Mesenchymal stem cell (in vitro differentiated cells and primary cell): ENCODE measurements at regions not wholly inside any gene's neighbourhood (a gene's known extent, or its start where the extent isn't known, plus 50 kb on each side); places are given as distances from the start of the nearest gene placed in this dataset.

Source experiments
- DNase-seq: peaks from one replicate; pipeline ENCODE4 v3.0.0-alpha.2; 2013
- H2AFZ ChIP-seq: one replicate; pipeline ENCODE4 v1.6.1; 2013; ENCODE audit warnings: low read depth, mild to moderate bottlenecking, control low read depth, inconsistent platforms, low read length, moderate library complexity
- H2AK5ac ChIP-seq: 2 replicates; pipeline ENCODE4 v1.6.1; 2013; ENCODE audit warnings: low read length, moderate library complexity, mild to moderate bottlenecking, inconsistent platforms; ENCODE audit not compliant: severe bottlenecking
- H2BK120ac ChIP-seq: one replicate; pipeline ENCODE4 v1.6.1; 2013; ENCODE audit warnings: low read depth, mild to moderate bottlenecking, inconsistent platforms, low read length, moderate library complexity
- H2BK12ac ChIP-seq, 2 experiments: one replicate each; pipeline ENCODE4 v1.6.1; 2013; ENCODE audit warnings: inconsistent platforms in 2 of 2, low read length in 2 of 2, mild to moderate bottlenecking in 2 of 2, moderate library complexity in 2 of 2, control low read depth in 1 of 2
- H2BK15ac ChIP-seq: one replicate; pipeline ENCODE4 v1.6.1; 2013; ENCODE audit warnings: mild to moderate bottlenecking, low read depth, inconsistent platforms; ENCODE audit not compliant: poor library complexity, severe bottlenecking
- H2BK5ac ChIP-seq: 2 replicates; pipeline ENCODE4 v1.6.1; 2013; ENCODE audit warnings: low read depth, mild to moderate bottlenecking, low read length, control low read depth, inconsistent platforms; ENCODE audit not compliant: poor library complexity, severe bottlenecking
- H3K14ac ChIP-seq, 2 experiments: one replicate each; pipeline ENCODE4 v1.6.1; 2013; ENCODE audit warnings: inconsistent platforms in 2 of 2, low read length in 2 of 2, control low read depth in 1 of 2, mild to moderate bottlenecking in 1 of 2, moderate library complexity in 1 of 2
- H3K18ac ChIP-seq, 2 experiments: one replicate each; pipeline ENCODE4 v1.6.1; 2013; ENCODE audit warnings: inconsistent platforms in 2 of 2, low read length in 2 of 2, control low read depth in 1 of 2, low read depth in 1 of 2, mild to moderate bottlenecking in 1 of 2
- H3K23ac ChIP-seq, 2 experiments: one replicate each; pipeline ENCODE4 v1.6.1; 2013; ENCODE audit warnings: inconsistent platforms in 2 of 2, low read length in 2 of 2, mild to moderate bottlenecking in 2 of 2, moderate library complexity in 2 of 2, control low read depth in 1 of 2
- H3K27ac ChIP-seq: 2 replicates; pipeline ENCODE4 v1.5.1; 2013; ENCODE audit warnings: mild to moderate bottlenecking, moderate library complexity, low read length, control low read depth, inconsistent platforms; ENCODE audit not compliant: poor library complexity, severe bottlenecking
- H3K27me3 ChIP-seq, 2 experiments: 2 replicates each; pipeline versions ENCODE4 v1.6.1 to v1.7.0; 2013; ENCODE audit warnings: low read length in 2 of 2, mild to moderate bottlenecking in 2 of 2, moderate library complexity in 2 of 2, control low read depth in 1 of 2, inconsistent platforms in 1 of 2; ENCODE audit not compliant: control insufficient read depth in 1 of 2, insufficient read depth in 1 of 2
- H3K36me3 ChIP-seq, 2 experiments: 2 replicates each; pipeline versions ENCODE4 v1.6.1 to v1.7.0; 2013; ENCODE audit warnings: low read length in 2 of 2, control low read depth in 1 of 2, inconsistent platforms in 1 of 2, low read depth in 1 of 2, mild to moderate bottlenecking in 1 of 2; ENCODE audit not compliant: insufficient read depth in 2 of 2, control insufficient read depth in 1 of 2
- H3K4ac ChIP-seq, 2 experiments: one replicate each; pipeline ENCODE4 v1.6.1; 2013; ENCODE audit warnings: inconsistent platforms in 2 of 2, low read length in 2 of 2, mild to moderate bottlenecking in 2 of 2, moderate library complexity in 2 of 2, control low read depth in 1 of 2, low read depth in 1 of 2
- H3K4me1 ChIP-seq: 2 replicates; pipeline ENCODE4 v1.6.1; 2013; ENCODE audit warnings: low read depth, low read length, control low read depth; ENCODE audit not compliant: control insufficient read depth, insufficient read depth
- H3K4me2 ChIP-seq: 2 replicates; pipeline ENCODE4 v1.6.1; 2013; ENCODE audit warnings: low read length, mild to moderate bottlenecking, inconsistent platforms; ENCODE audit not compliant: poor library complexity, severe bottlenecking
- H3K4me3 ChIP-seq, 2 experiments: 2 replicates each; pipeline versions ENCODE4 v1.5.1 to v1.7.0; 2013; ENCODE audit warnings: low read length in 2 of 2, mild to moderate bottlenecking in 2 of 2, control low read depth in 1 of 2, low read depth in 1 of 2; ENCODE audit not compliant: insufficient read depth in 1 of 2
- H3K79me1 ChIP-seq: replicated peaks from 2 replicates; pipeline ENCODE4 v1.6.1; 2013; ENCODE audit warnings: mild to moderate bottlenecking, control low read depth, low read length, inconsistent platforms; ENCODE audit not compliant: poor library complexity, severe bottlenecking
- H3K9ac ChIP-seq: 2 replicates; pipeline ENCODE4 v1.7.0; 2013; ENCODE audit warnings: mild to moderate bottlenecking, low read length, moderate library complexity
- H3K9me3 ChIP-seq: 2 replicates; pipeline ENCODE4 v1.7.0; 2013; ENCODE audit warnings: mild to moderate bottlenecking, low read length; ENCODE audit not compliant: control insufficient read depth
- H4K8ac ChIP-seq: one replicate; pipeline ENCODE4 v1.6.1; 2013; ENCODE audit warnings: inconsistent platforms, mild to moderate bottlenecking, low read length, moderate library complexity
- H4K91ac ChIP-seq: one replicate; pipeline ENCODE4 v1.6.1; 2013; ENCODE audit warnings: mild to moderate bottlenecking, low read length, inconsistent platforms
- WGBS: methylation state at CpG from one replicate; pipeline ENCODE4 v1.1.7; 2013; ENCODE audit warnings: mixed read lengths; 5-methylcytosine and 5-hydroxymethylcytosine counted together

- H3K4ac ChIP-seq = no peak overlapping the region
- WGBS = 89% methylated on average over 7 of the region's 7 CpGs
- H3K4me2 ChIP-seq = no peak overlapping the region
- H3K9ac ChIP-seq = no peak overlapping the region
- no peak overlapping the region for H3K4me3 ChIP-seq
- H4K91ac ChIP-seq = no peak overlapping the region
- H3K36me3 ChIP-seq = no peaks in the 10 kb centered on the region
- H2AK5ac ChIP-seq = no peak overlapping the region
- no peak overlapping the region for H2BK12ac ChIP-seq
- no peak overlapping the region for H3K18ac ChIP-seq
- no peaks in the 10 kb centered on the region for H3K79me1 ChIP-seq
- H3K27me3 ChIP-seq = peaks cover 0 to 17% of the 10 kb centered on the region in 2 experiments
- no peak overlapping the region for H2AFZ ChIP-seq
- no peak overlapping the region for H4K8ac ChIP-seq
- H2BK120ac ChIP-seq = no peak overlapping the region
- H3K9me3 ChIP-seq = no peaks in the 10 kb centered on the region
- H3K14ac ChIP-seq = no peak overlapping the region
- peaks cover 7% of the 10 kb centered on the region for H3K4me1 ChIP-seq
- H3K23ac ChIP-seq = no peak overlapping the region
- no peak for DNase-seq
- no peak overlapping the region for H2BK5ac ChIP-seq
- no peak overlapping the region for H2BK15ac ChIP-seq
- no peak overlapping the region for H3K27ac ChIP-seq
Measured at GRCh38 chr10:113219446-113219845, 269.4 kb downstream of the TCF7L2 start.

GRCh38 chr10:113221756-113222168, 271.7 kb downstream of the TCF7L2 start:
- H3K4ac ChIP-seq = no peak overlapping the region
- H3K27me3 ChIP-seq = peaks cover 0 to 21% of the 10 kb centered on the region in 2 experiments
- no peak overlapping the region for H2BK120ac ChIP-seq
- H3K14ac ChIP-seq = no peak overlapping the region
- peak; percentile 48 for DNase-seq
- no peak overlapping the region for H3K18ac ChIP-seq
- H2BK15ac ChIP-seq = no peak overlapping the region
- H3K79me1 ChIP-seq = no peaks in the 10 kb centered on the region
- H3K4me1 ChIP-seq = peaks cover 7% of the 10 kb centered on the region
- H3K23ac ChIP-seq = no peak overlapping the region
- H3K4me3 ChIP-seq = no peak overlapping the region
- H2BK5ac ChIP-seq = no peak overlapping the region
- no peak overlapping the region for H2AFZ ChIP-seq
- H3K27ac ChIP-seq = no peak overlapping the region
- H3K36me3 ChIP-seq = no peaks in the 10 kb centered on the region
- H4K91ac ChIP-seq = no peak overlapping the region
- no peak overlapping the region for H3K4me2 ChIP-seq
- WGBS = 42% methylated on average over 6 of the region's 6 CpGs
- no peaks in the 10 kb centered on the region for H3K9me3 ChIP-seq
- no peak overlapping the region for H3K9ac ChIP-seq
- H4K8ac ChIP-seq = no peak overlapping the region
- H2AK5ac ChIP-seq = no peak overlapping the region
- H2BK12ac ChIP-seq = no peak overlapping the region

DNA sequence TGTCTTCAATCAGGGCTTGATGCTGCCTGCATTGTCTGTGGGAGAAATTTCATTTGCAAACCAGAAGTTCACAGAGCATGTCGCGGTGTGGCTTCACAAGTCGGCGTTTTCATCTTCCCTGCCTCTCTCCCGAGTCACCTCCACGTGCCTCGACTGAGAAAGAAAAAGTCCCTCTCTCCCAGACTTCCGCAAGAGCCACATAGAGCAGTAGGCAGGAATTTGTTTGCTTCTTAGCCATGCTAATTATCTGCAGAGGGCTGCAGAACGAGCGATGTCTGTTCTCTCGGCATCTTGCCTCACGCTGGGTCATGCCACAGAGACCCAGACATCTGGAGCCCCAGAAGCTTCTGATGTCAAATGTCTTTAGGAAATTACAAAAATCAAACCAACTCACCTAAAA, 272.2 kb downstream of the TCF7L2 start:
- Histone ChIP-seq H3K27ac (no peak overlapping the region), H2AFZ (no peak overlapping the region), H3K4me1 (peaks cover 7% of the 10 kb centered on the region), H2BK12ac (no peak overlapping the region), H3K4me2 (no peak overlapping the region), H3K27me3 (peaks cover 0 to 23% of the 10 kb centered on the region in 2 experiments), H3K4me3 (no peak overlapping the region), H3K9ac (no peak overlapping the region), H4K8ac (no peak overlapping the region), H4K91ac (no peak overlapping the region), H2BK120ac (no peak overlapping the region), H3K9me3 (no peaks in the 10 kb centered on the region), H3K18ac (no peak overlapping the region), H3K23ac (no peak overlapping the region), H3K14ac (no peak overlapping the region), H3K36me3 (no peaks in the 10 kb centered on the region), H3K4ac (no peak overlapping the region), H2BK15ac (no peak overlapping the region), H2BK5ac (no peak overlapping the region), H3K79me1 (no peaks in the 10 kb centered on the region), H2AK5ac (no peak overlapping the region)
- WGBS = 48% methylated on average over 12 of the region's 12 CpGs
- DNase-seq = no peak

- H4K8ac ChIP-seq = no peak overlapping the region
- no peak overlapping the region for H3K4ac ChIP-seq
- peaks cover 10% of the 10 kb centered on the region for H3K4me1 ChIP-seq
- no peaks in the 10 kb centered on the region for H3K36me3 ChIP-seq
- no peak overlapping the region for H2AFZ ChIP-seq
- peaks cover 0 to 31% of the 10 kb centered on the region in 2 experiments for H3K27me3 ChIP-seq
- WGBS = over 99% methylated on average over 2 of the region's 2 CpGs
- H3K4me3 ChIP-seq = no peak overlapping the region
- H3K18ac ChIP-seq = no peak overlapping the region
- no peak overlapping the region for H3K4me2 ChIP-seq
- H3K9ac ChIP-seq = no peak overlapping the region
- H2BK5ac ChIP-seq = no peak overlapping the region
- DNase-seq = no peak
- no peak overlapping the region for H4K91ac ChIP-seq
- H3K9me3 ChIP-seq = no peaks in the 10 kb centered on the region
- H2AK5ac ChIP-seq = no peak overlapping the region
- no peak overlapping the region for H2BK15ac ChIP-seq
- no peaks in the 10 kb centered on the region for H3K79me1 ChIP-seq
- no peak overlapping the region for H3K27ac ChIP-seq
- no peak overlapping the region for H2BK12ac ChIP-seq
- no peak overlapping the region for H2BK120ac ChIP-seq
- H3K23ac ChIP-seq = no peak overlapping the region
- no peak overlapping the region for H3K14ac ChIP-seq
Measured at GRCh38 chr10:113225364-113225763, 275.3 kb downstream of the TCF7L2 start.
